HG03095 (cell line): ENCODE measurements at regions not wholly inside any gene's neighbourhood (a gene's known extent, or its start where the extent isn't known, plus 50 kb on each side); places are given as distances from the start of the nearest gene placed in this dataset.

Experiments
- ATAC-seq: cut with Tn5 transposase; IDR thresholded peaks from one replicate; pipeline ENCODE4 v1.9.1; 2021; ENCODE audit warnings: moderate library complexity; ENCODE audit not compliant: unreplicated experiment

GRCh38 chr20:11838076-11838636 lies 79.5 kb upstream of the BTBD3 start:
- ATAC-seq, result no peak

GRCh38 chr20:11841972-11842461 lies 75.7 kb upstream of the BTBD3 start:
- ATAC-seq, result no peak

GRCh38 chr20:11843289-11843688 lies 74.4 kb upstream of the BTBD3 start:
- ATAC-seq, result no peak

- ATAC-seq, result no peak
Observed at GRCh38 chr20:11844691-11845090, 73.0 kb upstream of the BTBD3 start.

GRCh38 chr20:11845340-11845739 lies 72.4 kb upstream of the BTBD3 start:
- ATAC-seq, result no peak

- ATAC-seq, result no peak
Observed at GRCh38 chr20:11846131-11846530, 71.6 kb upstream of the BTBD3 start.

- ATAC-seq, result no peak
Observed at GRCh38 chr20:11847827-11848226, 69.9 kb upstream of the BTBD3 start.

- no peak for ATAC-seq
Observed at GRCh38 chr20:11849270-11849915, 68.3 kb upstream of the BTBD3 start.

GRCh38 chr20:11849976-11850670 lies 67.6 kb upstream of the BTBD3 start:
- ATAC-seq, result no peak

GRCh38 chr20:11850901-11851300 lies 66.8 kb upstream of the BTBD3 start:
- no peak for ATAC-seq

GRCh38 chr20:11851646-11852045 lies 66.0 kb upstream of the BTBD3 start:
- ATAC-seq, result no peak

GRCh38 chr20:11852189-11852588 lies 65.5 kb upstream of the BTBD3 start:
- no peak for ATAC-seq

GRCh38 chr20:11852811-11853210 lies 64.9 kb upstream of the BTBD3 start:
- no peak for ATAC-seq

GRCh38 chr20:11853359-11853758 lies 64.3 kb upstream of the BTBD3 start:
- ATAC-seq, result no peak

GRCh38 chr20:11861479-11861878 lies 56.2 kb upstream of the BTBD3 start:
- ATAC-seq, result no peak

GRCh38 chr20:11867291-11867919 lies 50.3 kb upstream of the BTBD3 start:
- ATAC-seq, result no peak
